Body of pancreas (tissue), 4 donors: ENCODE measurements at regions not wholly inside any gene's neighbourhood (a gene's known extent, or its start where the extent isn't known, plus 50 kb on each side); places are given as distances from the start of the nearest gene placed in this dataset.

Experiments used
- POLR2A ChIP-seq, 3 donors: fragments of 450-650 bp; IDR thresholded peaks; one replicate each; pipeline ENCODE4 v1.6.1; 2016; ENCODE audit warnings: antibody characterized with exemption in 3 of 3, mild to moderate bottlenecking in 2 of 3
- TF ChIP-seq, protein P1 (sequence below), 7 experiments: fragments of 450-650 bp in 4 of 7; fragments of 200-600 bp in 3 of 7; sonication (generic) in 3 of 7; IDR thresholded peaks; one replicate each; pipeline ENCODE4 v1.5.1; 2016 to 2019; ENCODE audit warnings: antibody characterized with exemption in 7 of 7

DNA sequence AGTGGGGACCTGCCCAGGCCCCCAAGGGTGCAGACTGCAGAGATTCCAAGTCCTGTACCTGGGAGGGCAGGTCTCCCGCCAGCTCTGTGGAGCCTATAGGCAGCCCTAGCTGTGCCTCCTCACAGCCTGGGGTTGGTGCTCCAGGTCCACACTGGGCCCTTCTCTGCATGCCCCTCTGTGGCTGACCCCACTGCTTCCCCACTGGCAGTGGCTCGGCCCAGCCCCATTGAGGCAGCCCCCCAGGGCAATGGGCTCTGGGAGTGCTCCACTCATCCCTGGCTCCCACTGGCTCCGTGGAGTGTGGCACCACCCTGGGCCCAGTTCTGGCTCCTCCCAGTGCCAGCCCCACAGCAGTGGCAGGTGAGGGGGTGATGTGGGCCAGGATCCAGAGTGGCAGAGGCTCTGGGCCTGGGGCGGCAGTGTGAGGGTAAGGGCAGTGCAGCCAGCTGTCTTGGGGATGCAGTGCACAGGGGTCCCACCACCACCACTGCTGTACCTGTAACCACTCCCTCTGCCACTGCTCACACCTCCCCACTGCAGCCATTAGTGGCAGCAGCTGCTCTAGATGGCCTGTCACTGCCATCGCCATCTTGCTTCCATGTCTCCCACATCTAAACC lies 312.2 kb downstream of the GPM6A start:
- TF ChIP-seq, protein P1, sequence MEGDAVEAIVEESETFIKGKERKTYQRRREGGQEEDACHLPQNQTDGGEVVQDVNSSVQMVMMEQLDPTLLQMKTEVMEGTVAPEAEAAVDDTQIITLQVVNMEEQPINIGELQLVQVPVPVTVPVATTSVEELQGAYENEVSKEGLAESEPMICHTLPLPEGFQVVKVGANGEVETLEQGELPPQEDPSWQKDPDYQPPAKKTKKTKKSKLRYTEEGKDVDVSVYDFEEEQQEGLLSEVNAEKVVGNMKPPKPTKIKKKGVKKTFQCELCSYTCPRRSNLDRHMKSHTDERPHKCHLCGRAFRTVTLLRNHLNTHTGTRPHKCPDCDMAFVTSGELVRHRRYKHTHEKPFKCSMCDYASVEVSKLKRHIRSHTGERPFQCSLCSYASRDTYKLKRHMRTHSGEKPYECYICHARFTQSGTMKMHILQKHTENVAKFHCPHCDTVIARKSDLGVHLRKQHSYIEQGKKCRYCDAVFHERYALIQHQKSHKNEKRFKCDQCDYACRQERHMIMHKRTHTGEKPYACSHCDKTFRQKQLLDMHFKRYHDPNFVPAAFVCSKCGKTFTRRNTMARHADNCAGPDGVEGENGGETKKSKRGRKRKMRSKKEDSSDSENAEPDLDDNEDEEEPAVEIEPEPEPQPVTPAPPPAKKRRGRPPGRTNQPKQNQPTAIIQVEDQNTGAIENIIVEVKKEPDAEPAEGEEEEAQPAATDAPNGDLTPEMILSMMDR (IDR thresholded peaks at IDR 0.05) = no peak
- TF ChIP-seq POLR2A (IDR thresholded peaks at IDR 0.05) = no peak
